ENCODE measurements at regions not wholly inside any gene's neighbourhood (a gene's known extent, or its start where the extent isn't known, plus 50 kb on each side); places are given as distances from the start of the nearest gene placed in this dataset.
"Not testable (repeated sequence)": the region's sequence is repeated elsewhere in the genome, so short reads cannot be mapped to it uniquely, and the experiment has no call there.

- H3K27ac Mint-ChIP-seq: not testable (repeated sequence)
These were observed 113.0 kb upstream of the ZNF92 start for GRCh38 chr7:65260673-65261072.

GRCh38 chr7:65259864-65260525, 113.7 kb upstream of the ZNF92 start:
- H3K9me3 Mint-ChIP-seq: peaks cover 12% of the 10 kb centered on the region
- H3K4me1 ChIP-seq (ENCODE audit: insufficient read depth); H2AFZ ChIP-seq; H3K9me2 ChIP-seq (ENCODE audit: insufficient read depth); H3K4me3 Mint-ChIP-seq; H3K27ac Mint-ChIP-seq; H3K36me3 ChIP-seq (ENCODE audit: insufficient read depth); DNase-seq (ENCODE audit: low spot score); H3K27me3 Mint-ChIP-seq (ENCODE audit: insufficient read depth, low read depth, poor library complexity); H3K36me3 Mint-ChIP-seq (ENCODE audit: low read depth); H3K27ac ChIP-seq (ENCODE audit: low read depth); H3F3A ChIP-seq (replicated peaks; ENCODE audit: low read depth); H4K20me1 ChIP-seq (replicated peaks; ENCODE audit: insufficient read depth); H3K4me3 ChIP-seq; H3K27me3 ChIP-seq (ENCODE audit: insufficient read depth); H3K4me1 Mint-ChIP-seq; H3K79me2 ChIP-seq (replicated peaks; ENCODE audit: insufficient read depth); H3K4me2 ChIP-seq: not testable (repeated sequence)
- peak; percentile 30; the same call in 2 of the 3 replicates for ATAC-seq

More at GRCh38 chr7:65260673-65261072, 113.0 kb upstream of the ZNF92 start:
- not testable (repeated sequence) for DNase-seq (ENCODE audit: low spot score); H3K4me3 Mint-ChIP-seq; H3K36me3 ChIP-seq (ENCODE audit: insufficient read depth); H3K4me1 ChIP-seq (ENCODE audit: insufficient read depth); H3K27me3 ChIP-seq (ENCODE audit: insufficient read depth); H4K20me1 ChIP-seq (replicated peaks; ENCODE audit: insufficient read depth); H3K27ac ChIP-seq (ENCODE audit: low read depth); H3K79me2 ChIP-seq (replicated peaks; ENCODE audit: insufficient read depth); H3K9me2 ChIP-seq (ENCODE audit: insufficient read depth); H2AFZ ChIP-seq; H3K36me3 Mint-ChIP-seq (ENCODE audit: low read depth); H3K27me3 Mint-ChIP-seq (ENCODE audit: insufficient read depth, low read depth, poor library complexity); H3K4me3 ChIP-seq; H3K4me2 ChIP-seq; H3F3A ChIP-seq (replicated peaks; ENCODE audit: low read depth)
- H3K4me1 Mint-ChIP-seq: peaks cover 10% of the 10 kb centered on the region; the same call in 2 of the 3 replicates
- H3K9me3 Mint-ChIP-seq: peaks cover 12% of the 10 kb centered on the region
- ATAC-seq: peak; percentile 26

GRCh38 chr7:65254061-65254460, 119.6 kb upstream of the ZNF92 start:
- no peak overlapping the region for H3K4me3 ChIP-seq
- H3K36me3 ChIP-seq (ENCODE audit: insufficient read depth): no peaks in the 10 kb centered on the region
- ATAC-seq (no peak), DNase-seq (ENCODE audit: low spot score) (no peak)
- peaks cover 12% of the 10 kb centered on the region for H3K9me3 Mint-ChIP-seq
- 0 out of 2 replicates have a peak, but pooled peaks cover 2% of the 10 kb centered on the region for H3K9me2 ChIP-seq (ENCODE audit: insufficient read depth)
- no peaks in the 10 kb centered on the region for H4K20me1 ChIP-seq (replicated peaks; ENCODE audit: insufficient read depth)
- no peak overlapping the region for H3K4me2 ChIP-seq
- H3K4me1 ChIP-seq (ENCODE audit: insufficient read depth): peaks cover 10% of the 10 kb centered on the region; the same call in 1 of the 2 replicates
- no peak overlapping the region for H2AFZ ChIP-seq
- peaks cover 9% of the 10 kb centered on the region for H3K27me3 Mint-ChIP-seq (ENCODE audit: insufficient read depth, low read depth, poor library complexity)
- H3K4me1 Mint-ChIP-seq: peaks cover 18% of the 10 kb centered on the region
- H3F3A ChIP-seq (replicated peaks; ENCODE audit: low read depth): no peaks in the 10 kb centered on the region; the same call in 1 of the 2 replicates
- no peak overlapping the region for H3K27ac ChIP-seq (ENCODE audit: low read depth)
- H3K79me2 ChIP-seq (replicated peaks; ENCODE audit: insufficient read depth): no peaks in the 10 kb centered on the region
- H3K36me3 Mint-ChIP-seq (ENCODE audit: low read depth): peaks cover 8% of the 10 kb centered on the region; the same call in 2 of the 3 replicates
- H3K4me3 Mint-ChIP-seq: no peak overlapping the region
- no peak overlapping the region for H3K27ac Mint-ChIP-seq
- H3K27me3 ChIP-seq (ENCODE audit: insufficient read depth): no peaks in the 10 kb centered on the region
- TF ChIP-seq STAT1 (IDR thresholded peaks at IDR 0.05; ENCODE audit: unreplicated experiment) (no peak), ETS1 (IDR thresholded peaks at IDR 0.05) (no peak), ZNF114 (CRISPR knock-in tag; IDR thresholded peaks at IDR 0.05) (no peak), CREB1 (CRISPR knock-in tag; IDR thresholded peaks at IDR 0.05; ENCODE audit: low read depth) (no peak), ZNF462 (CRISPR knock-in tag; IDR thresholded peaks at IDR 0.05) (no peak)

Data from GM23338 (cell line).